NCI-H446 (cell line): ENCODE measurements at regions not wholly inside any gene's neighbourhood (a gene's known extent, or its start where the extent isn't known, plus 50 kb on each side); places are given as distances from the start of the nearest gene placed in this dataset.
"Not testable (repeated sequence)": the region's sequence is repeated elsewhere in the genome, so short reads cannot be mapped to it uniquely, and the experiment has no call there.

Experiments used
- DNase-seq, 2 experiments: peaks; one replicate each; lab custom pipeline; 2025; lab: John Stamatoyannopoulos, UW

DNA sequence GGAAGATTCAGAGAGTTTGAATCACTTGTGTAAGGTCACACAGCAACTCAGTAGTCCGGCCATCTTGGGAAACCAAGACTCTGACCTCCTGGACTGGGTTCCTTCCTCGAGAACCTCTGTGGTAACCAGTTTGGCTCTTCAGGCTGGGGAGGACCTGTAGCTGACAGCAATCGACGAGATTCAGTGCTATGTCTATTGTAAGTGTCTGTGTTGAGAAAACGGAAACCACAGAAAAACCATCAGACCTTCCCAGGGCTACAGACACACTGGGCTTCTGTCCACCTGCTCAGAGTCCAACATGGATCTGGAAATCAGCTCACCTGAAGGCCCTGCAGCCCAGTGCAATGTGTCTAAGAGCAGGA lies 403.7 kb downstream of the RPS24 start:
- DNase-seq: no peak

DNA sequence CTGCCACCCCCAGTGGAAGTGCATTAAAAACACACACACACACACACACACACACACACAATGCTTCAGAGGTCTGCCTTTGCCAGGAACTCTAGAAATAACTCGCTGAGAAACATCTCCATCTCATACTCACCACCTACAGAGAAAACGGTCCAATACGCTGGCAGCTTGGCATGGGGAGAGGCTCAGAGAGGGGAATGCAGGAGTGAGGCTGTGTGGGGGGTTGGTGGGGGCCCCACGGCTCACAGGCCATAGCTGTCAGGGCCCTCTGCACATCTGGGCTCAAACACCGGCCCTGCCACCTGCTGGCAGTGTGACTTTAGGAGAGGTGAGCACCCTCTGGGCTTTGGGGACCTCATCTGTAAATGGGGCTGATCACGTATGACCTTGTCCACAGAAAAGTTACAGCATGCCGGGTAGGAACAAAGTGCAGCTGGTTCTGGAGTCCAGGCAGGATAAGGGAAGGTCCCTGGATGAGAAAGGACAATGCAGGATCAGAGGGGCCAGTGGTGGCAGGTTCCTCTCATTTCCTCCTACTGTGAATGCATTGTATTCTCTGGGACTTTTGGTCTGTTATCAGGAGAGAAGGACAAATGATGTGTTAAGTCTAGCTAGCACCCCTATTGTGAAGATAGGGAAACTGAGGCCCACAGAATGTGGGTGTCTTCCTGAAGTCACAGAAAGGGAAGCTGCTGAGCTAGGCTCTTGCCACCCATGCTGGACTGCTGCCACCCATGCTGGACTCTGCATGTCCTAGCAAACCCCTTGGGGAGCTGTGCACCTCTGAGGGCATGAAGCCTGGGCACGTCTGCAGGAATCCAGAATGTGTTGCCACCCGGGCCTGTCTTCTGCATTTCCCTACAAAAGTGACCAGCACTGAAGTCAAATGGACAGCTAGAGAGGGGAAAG lies 404.6 kb downstream of the RPS24 start:
- no peak for DNase-seq

DNA sequence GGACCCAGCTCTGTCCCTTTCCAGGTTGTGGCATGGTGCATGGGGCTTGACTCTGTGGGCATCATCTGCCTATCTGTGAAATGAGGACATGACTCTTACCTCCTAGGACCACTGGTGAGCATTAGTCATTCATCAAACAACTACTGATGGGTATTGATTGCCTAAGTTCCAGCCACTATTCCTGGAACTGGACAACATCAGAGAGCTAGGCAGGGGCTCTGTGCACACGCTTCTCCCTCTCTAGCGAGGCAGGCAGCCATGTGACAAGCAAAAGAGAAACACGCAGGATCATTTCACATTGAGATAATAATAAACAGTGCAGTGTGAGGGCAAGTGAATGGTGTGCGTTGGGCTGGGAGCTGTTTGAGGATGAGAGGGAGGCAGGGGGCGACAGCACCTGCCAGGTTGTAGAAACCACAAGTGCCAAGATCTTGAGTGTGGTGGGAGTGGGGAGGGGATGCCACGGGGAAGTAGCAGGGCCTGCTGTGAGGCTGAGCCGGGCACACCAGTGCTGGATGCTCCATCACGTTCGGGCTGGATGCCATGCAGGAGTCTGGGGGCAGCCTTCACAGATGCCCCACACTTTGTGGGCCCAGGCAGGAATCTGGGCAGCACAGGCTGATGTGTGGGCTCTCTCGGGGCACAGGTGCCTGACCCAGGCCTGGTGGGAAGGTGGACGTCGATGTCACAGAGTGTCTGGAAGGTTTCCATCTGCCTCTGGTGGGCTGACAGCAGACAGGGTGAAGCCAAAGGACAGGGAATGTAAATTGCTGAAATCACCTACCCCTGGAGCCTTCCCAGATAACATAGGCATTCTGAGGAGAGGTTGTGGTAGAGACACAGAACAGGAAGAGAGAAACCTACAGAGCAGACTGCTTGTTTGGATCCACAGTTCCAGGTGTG lies 405.5 kb downstream of the RPS24 start:
- no peak for DNase-seq

DNA sequence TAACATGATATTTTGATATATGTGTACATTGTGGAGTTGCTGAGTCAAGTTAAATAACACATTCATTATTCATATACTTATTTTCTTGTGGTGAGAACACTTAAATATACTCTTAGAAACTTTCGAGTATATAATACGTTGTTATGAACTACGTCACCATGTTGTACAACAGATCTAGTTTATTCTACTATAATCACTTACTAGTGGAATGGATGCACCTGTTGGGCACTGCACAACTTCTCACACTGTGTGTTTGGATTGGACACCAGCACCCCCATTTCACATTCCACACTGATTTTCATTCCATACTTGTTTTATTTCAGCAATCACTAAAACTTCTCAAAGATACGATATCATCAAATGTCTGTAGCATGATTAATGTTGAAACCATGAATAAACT lies 407.3 kb downstream of the RPS24 start:
- DNase-seq: no peak

DNA sequence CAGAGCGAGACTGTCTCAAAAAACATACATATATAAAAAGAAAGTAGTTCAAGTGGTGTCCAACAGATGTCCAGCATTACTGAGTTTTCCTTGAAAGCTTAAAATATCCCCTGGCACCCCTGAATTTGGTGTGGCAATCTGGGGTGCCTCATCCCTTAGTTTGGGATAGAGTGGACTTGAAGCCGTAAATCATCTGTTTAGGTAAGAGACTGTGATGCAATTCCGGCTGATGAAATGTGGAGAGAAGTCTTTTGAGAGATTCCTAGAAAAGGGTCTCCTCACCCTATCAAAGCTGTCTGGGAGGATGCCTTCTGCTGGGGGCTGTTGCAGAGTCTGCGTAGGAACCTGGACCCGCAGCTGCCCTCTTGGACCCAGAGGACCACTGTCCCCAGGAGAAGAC lies 408.0 kb downstream of the RPS24 start:
- no peak for DNase-seq

DNA sequence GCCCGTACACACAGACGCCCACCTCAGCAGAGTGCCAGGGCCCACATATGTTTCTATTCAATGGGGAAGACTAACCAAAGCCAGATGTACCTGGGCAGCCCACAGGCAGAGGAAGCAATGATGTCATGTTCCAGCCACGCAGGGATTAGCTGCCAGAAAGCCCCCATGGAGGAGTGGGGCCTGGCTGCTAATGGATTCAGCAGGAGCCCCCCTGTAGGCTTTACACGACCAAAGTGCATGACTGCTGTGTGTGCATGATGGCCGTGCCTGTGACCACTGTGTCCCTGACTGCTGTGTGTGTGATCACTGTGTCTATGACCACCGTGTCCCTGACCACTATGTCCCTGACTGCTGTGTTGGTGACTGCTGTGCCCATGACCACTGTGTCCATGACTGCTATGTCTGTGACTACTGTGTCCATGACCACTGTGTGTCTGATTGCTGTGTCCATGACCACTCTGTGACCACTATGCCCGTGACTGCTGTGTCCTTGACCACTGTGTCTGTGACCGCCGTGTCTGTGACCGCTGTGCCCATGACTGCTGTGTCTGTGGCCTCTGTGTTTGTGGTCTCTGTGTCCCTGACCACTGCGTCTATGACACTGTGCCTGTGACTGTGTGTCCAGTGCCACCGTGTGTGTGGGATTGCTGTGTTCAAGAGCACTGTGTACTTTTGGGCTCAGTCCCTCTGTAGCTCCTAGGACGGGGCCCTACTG lies 409.3 kb downstream of the RPS24 start:
- DNase-seq: no peak

DNA sequence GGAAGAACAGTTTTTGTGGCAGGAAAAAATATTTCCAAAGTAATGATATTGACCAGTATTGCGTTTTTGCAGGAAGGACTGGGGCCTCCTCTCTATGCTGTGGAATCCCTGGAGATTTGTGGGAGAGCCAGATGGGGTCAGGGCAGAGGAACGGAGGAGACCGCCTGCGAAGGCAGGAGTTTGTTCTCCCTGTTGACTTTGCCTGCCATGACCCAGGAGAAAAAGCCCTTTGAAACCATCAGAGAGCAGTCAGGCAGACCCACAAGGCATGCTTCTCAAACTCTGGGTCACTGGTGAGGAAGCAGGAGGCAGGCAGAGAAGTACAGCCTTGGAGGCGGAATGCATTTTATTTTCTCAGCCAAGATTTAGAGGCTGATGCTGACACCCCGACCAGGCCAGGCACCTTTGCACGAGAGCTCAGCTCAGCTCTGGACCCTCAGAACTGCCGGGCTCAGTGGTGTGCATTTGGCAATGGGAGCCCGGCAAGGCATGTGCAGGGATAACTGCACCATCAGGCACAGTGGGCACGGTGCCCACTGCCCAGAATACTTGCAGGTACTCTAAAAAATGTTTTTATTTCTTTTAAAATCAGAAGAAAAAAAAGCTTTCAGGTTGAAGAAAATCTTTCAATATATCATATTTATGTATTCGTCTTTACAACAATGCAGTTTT lies 410.4 kb downstream of the RPS24 start:
- peak in 1 of 2 experiments; percentile 4 for DNase-seq

DNA sequence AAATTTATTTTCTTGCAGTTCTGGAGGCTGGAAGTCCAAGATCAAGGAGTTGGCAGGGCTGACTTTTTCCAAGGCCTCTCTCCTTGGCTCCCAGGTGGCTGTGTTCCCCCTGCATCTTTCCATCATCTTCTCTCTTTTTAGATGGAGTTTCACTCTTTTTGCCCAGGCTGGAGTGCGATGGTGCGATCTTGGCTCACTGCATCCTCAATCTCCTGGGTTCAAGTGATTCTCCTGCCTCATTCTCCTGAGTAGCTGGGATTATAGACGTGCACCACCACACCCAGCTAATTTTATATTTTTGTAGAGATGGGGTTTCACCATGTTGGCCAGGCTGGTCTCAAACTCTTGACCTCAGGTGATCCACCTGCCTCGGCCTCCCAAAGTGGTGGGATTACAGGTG lies 411.1 kb downstream of the RPS24 start:
- not testable (repeated sequence) for DNase-seq

DNA sequence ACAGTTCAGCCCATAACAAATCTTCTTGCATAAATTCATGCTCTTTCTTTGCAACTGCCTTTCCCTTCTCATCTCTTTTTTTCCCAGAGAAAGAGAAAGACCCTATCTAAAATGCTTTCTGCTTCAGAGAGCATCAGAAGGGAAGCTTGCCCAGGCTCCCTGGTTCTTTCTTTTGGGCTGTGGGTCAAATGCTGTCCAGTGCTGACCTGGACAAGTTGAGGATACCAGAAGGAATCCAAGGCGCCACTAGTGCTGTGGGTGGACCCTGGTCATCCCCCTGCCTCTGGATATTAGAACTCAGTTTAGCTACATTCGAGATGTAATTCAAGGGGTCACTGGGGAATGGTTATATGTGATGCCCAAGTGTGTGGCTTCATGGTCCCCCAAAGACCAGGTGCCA lies 411.6 kb downstream of the RPS24 start:
- DNase-seq: no peak

DNA sequence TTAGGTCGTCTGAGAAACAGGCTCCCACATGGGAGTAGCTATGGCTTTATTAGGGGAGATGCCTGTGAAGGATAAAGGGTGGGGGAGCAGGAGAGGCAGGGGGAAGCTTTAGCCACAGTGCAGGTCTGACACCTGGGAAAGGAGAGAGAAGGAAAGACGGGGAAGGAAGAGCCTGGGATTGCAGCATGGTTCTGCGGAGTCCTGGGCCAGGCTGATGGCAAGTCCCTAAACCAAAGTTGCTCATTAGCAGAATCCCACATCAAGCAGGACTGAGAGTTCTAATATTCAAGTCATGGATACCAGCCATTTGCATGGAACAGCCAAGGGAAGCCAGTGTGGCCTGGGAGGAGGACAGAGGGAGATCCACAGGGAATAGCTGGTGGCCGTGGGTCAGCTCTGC lies 414.8 kb downstream of the RPS24 start:
- no peak for DNase-seq

DNA sequence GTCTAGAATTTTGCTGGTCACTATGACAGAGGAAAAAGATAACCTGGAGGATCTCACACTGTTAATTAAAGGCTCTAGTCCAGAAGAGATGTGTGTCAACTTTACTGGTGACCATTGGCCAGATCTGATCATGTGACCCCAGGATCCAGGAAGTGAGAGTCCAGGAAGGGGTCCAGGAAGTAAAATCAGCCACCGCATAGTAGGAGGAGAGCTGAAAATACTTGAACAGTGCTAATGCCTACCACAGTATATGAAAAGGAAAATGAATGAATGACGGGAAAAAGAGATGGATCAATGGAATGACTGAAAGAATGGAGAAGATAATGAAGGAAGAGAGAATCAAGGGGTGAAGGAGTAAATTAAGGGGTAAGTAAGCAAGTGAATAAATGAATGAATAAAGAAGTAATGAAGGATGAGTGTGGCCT lies 415.3 kb downstream of the RPS24 start:
- DNase-seq: no peak

DNA sequence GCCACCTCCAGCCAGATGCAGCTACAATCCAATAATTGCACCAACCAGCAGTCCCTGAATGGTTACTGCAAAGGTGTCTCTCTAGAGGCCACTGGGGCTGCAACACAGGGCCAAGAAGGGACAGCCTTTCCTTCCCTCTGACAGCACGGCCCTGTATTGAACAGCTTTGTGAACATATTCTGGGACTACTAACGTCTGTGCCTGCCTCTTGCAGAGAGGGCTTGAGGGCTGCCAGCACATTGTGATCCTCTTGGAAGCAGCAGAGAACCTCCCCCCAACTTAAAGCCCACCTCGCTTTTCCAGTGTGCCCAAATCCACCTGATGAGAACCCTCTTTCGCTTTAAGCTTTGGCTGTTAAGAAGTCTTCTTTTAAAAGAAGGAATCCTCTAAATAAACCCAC lies 415.9 kb downstream of the RPS24 start:
- no peak for DNase-seq

DNA sequence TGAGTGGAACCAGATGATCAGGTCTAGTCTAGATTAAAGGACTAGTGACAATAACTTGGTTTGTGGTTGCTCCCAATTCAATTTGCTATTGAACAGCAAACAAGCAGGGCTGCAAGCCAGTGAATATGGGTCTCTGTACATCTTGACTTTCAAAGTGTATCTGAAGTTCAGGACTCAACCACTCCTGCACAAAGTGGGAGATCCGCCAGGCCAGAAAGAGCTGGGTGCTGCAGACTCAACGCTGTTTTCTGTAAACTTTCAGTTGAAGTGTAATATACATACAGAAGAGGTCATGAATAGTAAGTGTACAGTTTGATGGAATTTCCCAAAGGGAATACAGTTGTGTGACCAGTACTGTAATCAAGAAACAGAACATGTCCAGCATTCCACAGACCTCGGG lies 416.6 kb downstream of the RPS24 start:
- no peak for DNase-seq

DNA sequence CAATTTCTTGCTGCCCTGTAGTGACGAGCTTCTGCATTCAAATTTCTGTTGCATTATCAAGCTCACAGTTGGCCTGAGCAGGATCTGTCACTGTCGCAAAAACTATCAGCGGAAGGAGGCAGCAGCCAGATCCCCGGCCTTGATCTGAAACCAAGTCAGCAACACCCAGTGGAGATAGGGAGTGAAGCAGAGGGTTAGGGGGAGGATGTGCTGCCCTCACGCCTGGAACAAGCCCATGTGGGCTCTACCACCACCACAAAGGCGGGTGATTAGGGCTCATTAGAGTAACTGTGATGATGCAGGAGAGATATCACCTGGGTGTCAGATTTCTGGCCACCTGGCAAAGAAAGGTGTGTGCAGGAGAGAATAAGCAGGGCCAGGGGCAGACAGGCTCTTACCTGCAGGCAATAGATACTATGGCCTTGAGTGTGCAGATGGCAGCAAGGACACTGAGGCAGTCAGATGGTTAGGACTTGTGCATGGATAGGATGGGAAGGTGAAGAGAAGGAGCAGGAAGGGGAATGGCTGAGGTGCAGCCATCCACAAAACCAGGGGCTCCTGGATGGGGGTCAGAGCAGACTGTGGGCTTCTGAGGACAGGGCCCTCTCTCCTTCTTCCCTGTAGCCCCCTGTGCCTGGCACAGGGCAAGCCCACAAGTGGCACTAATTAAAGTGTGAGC lies 417.3 kb downstream of the RPS24 start:
- DNase-seq: no peak

DNA sequence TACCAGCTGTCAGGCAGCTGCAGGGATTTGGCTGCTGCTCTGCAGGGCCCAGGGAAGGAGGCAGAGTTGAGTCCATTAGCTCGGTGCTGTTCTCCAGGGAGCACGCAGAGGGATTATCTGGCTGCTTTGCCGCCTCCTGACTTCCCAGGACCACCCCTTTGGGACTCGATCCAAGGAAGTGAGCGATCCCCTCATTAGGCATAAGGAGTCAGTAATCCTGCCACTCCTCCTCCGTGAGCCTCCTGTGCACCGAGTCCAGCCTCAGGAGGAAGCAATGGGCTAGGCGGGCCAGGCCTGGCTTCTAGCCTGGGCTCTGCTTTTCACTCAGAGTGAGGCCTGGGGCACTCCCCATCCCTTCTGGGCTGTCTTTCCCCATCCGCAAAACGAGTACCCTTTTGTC lies 417.9 kb downstream of the RPS24 start:
- DNase-seq: peak; percentile 53 to 88

DNA sequence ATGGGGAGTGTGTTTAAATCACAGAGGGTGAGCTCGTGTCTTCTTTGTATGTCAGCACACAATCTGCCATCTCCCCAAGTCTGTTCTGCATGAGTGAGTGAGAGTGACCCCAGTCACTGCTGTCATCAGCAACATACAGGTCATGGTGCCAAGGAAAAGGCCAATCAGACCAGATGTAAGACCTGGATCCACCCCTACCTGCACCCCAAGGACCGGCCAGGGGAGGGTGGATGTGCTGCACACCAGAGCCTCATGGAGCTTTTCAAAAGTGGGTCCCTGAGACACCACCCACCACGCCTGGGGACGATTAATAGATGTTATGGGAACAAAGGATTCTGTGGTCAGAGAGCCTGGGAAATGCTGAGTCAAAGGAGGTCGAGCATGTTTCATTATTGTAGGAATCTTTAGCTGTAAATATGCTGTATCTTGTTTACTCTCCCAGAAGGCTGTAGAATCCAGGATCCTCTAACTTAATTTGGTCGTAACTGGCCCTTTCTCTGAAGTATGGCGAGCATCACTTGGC lies 420.5 kb downstream of the RPS24 start:
- DNase-seq: no peak

DNA sequence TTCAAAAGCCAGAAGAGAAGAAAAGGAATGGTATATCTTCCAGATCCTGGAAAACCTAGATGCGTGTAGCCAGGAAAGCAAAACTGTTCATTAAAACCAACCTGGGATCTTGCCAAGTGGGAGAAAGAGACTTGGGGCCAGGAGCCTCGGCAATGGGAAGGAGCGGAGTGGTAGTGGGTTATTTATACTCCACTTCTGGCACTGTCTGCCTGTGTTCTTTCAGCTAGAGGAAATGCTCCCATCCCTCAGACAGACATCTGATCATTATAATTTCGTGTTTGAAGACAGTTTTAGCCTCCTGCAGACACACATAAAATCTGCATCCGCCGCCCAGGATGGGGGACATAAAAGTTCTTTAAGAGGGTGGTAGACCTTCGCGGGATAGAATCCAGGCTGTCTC lies 421.6 kb downstream of the RPS24 start:
- DNase-seq: peak in 1 of 2 experiments; percentile 26

DNA sequence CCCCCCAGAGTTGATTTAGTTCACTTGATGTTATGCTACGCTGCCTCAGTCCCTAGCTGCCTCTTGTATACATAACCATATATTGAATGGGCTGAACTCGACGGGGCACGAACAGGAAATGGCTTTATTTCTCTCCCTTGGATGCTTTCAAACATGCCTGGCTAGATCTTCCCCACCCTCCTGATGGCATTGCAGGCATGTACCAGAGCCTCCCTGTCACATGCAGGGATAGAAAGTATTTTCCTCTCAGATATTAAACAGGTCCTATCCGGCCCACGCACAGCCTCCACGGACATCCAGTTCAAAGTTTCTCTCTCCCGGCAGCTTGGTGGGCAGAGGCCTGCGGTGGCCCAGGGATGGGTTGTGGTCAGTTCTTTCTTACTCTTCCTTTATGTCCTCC lies 422.1 kb downstream of the RPS24 start:
- DNase-seq: no peak

DNA sequence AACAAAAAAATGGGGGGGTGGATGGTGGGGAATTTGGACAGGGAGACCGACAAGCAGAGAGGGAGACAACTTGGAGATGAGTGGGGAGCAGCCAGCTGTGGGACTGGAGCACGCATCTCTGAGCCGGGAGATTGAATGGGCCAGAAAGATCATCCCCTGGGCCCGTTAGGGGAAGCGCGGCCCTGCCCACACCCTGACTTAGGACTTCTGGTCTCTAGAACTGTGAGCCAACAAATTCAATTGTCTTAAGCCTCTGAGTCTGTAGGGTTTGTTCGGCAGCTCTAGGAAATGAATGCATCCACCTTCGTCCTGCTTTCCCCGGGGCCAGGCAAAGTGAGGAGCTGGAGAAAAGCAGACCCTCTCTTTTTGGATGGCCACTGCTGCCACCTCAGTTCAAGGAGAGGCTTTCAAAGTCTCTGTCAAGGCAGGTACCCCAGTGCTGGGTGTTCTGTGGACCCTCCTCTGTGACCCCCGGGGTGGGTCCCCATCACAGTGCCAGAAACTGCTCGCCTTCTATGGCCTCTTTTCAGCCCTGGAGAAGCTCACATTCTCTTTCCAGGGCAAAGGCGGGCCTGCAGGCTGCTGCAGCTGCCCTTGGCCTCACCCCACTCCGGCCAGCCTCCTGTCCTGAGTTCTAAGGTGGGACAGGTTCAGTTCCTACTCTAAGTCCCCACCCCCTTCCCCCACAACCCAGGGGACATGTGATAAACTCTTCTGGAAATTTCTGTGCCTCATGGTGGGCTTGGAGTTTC lies 423.2 kb downstream of the RPS24 start:
- no peak for DNase-seq

DNA sequence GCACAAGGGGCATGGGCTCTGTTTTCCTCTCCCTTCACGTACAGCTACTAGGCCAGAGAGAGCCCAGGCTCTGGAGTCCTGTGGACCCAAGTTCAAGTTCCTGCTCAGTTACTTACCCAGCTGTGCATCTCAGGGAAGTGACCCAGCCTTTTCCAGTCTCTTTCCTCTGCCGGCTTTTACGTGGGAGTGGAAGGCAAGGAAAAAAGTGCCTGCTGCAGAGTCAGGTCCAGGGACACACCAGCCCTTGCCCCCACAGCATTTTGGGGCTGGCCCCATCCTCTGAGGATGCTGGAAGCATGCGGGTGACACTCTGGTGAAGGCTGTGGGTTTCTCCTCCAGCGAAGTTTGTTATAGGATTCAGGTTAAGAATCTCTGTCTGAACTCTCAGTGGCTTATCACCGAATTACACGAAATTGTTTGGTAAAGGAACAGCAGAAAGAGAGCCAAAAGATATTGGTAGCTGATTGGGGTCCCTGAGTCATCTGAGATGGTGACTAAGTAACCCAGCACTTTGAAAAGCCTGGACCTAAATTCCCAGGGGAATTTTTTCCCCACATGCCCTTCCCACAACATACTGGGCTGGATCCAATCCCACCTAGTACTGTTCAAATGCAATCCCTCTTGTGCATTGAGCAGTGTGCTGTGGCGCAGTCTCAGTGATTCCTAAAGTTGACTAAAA lies 424.3 kb downstream of the RPS24 start:
- no peak for DNase-seq
